ENCODE measurements at regions not wholly inside any gene's neighbourhood (a gene's known extent, or its start where the extent isn't known, plus 50 kb on each side); places are given as distances from the start of the nearest gene placed in this dataset.

GRCh38 chr16:79519448-79519847 is 81.1 kb downstream of the MAF start:
- dilution Hi-C loops (cut with MboI; ENCODE audit: extremely low pct_ligation_motif_present, low sequenced_read_pairs), result no loop called here
- Histone ChIP-seq H3K4me1 (ENCODE audit: control insufficient read depth, extremely low read depth, insufficient read depth, low read length) (no peaks in the 10 kb centered on the region), H3K9ac (ENCODE audit: control insufficient read depth, extremely low read depth, insufficient read depth, low read length) (no peak overlapping the region), H4K20me1 (ENCODE audit: control insufficient read depth, extremely low read depth, insufficient read depth, low read length) (no peaks in the 10 kb centered on the region), H3K9me3 (ENCODE audit: control insufficient read depth, low read depth, low read length) (no peaks in the 10 kb centered on the region), H3K27me3 (ENCODE audit: control insufficient read depth, extremely low read depth, insufficient read depth, low read length) (peaks cover 4% of the 10 kb centered on the region), H3K79me2 (ENCODE audit: control insufficient read depth, insufficient read depth, low read length) (no peaks in the 10 kb centered on the region), H3K27ac (ENCODE audit: control insufficient read depth, insufficient read depth, low read length) (no peak overlapping the region), H3K36me3 (ENCODE audit: control insufficient read depth in 2 of 2, extremely low read depth in 1 of 2, insufficient read depth in 2 of 2, low read length in 2 of 2) (no peaks in the 10 kb centered on the region), H3K9me1 (ENCODE audit: control insufficient read depth, extremely low read depth, insufficient read depth, low read length) (no peaks in the 10 kb centered on the region), H3K4me3 (ENCODE audit: control insufficient read depth in 2 of 3, extremely low read depth in 1 of 3, insufficient read depth in 2 of 3, low read depth in 1 of 3, low read length in 3 of 3) (no peak overlapping the region), H3K4me2 (ENCODE audit: control insufficient read depth, extremely low read depth, insufficient read depth, low read depth, low read length) (no peak overlapping the region), H2AFZ (ENCODE audit: control insufficient read depth, low read length) (no peak overlapping the region)
- DNase-seq (ENCODE audit: low read depth, low spot score), result no peak
- TF ChIP-seq CTCF (optimal IDR thresholded peaks at IDR 0.05 in 1 of 3, IDR thresholded peaks at IDR 0.05 in 1 of 3, conservative IDR thresholded peaks at IDR 0.05 in 1 of 3; ENCODE audit: extremely low read depth in 1 of 3, insufficient read depth in 2 of 3, low read length in 3 of 3) (no peak), EZH2 (IDR thresholded peaks at IDR 0.05; ENCODE audit: low read length) (no peak)
- FAIRE-seq, result no peak

- dilution Hi-C loops (cut with MboI; ENCODE audit: extremely low pct_ligation_motif_present, low sequenced_read_pairs), result no loop called here
- H2AFZ ChIP-seq (ENCODE audit: control insufficient read depth, low read length), result no peak overlapping the region
- H3K36me3 ChIP-seq (ENCODE audit: control insufficient read depth in 2 of 2, extremely low read depth in 1 of 2, insufficient read depth in 2 of 2, low read length in 2 of 2), result no peaks in the 10 kb centered on the region
- H3K9me3 ChIP-seq (ENCODE audit: control insufficient read depth, low read depth, low read length), result no peaks in the 10 kb centered on the region
- no peaks in the 10 kb centered on the region for H4K20me1 ChIP-seq (ENCODE audit: control insufficient read depth, extremely low read depth, insufficient read depth, low read length)
- no peak overlapping the region for H3K4me3 ChIP-seq (ENCODE audit: control insufficient read depth in 2 of 3, extremely low read depth in 1 of 3, insufficient read depth in 2 of 3, low read depth in 1 of 3, low read length in 3 of 3)
- no peak overlapping the region for H3K27ac ChIP-seq (ENCODE audit: control insufficient read depth, insufficient read depth, low read length)
- no peaks in the 10 kb centered on the region for H3K4me1 ChIP-seq (ENCODE audit: control insufficient read depth, extremely low read depth, insufficient read depth, low read length)
- no peak overlapping the region for H3K9ac ChIP-seq (ENCODE audit: control insufficient read depth, extremely low read depth, insufficient read depth, low read length)
- TF ChIP-seq EZH2 (IDR thresholded peaks at IDR 0.05; ENCODE audit: low read length) (no peak), CTCF (optimal IDR thresholded peaks at IDR 0.05 in 1 of 3, IDR thresholded peaks at IDR 0.05 in 1 of 3, conservative IDR thresholded peaks at IDR 0.05 in 1 of 3; ENCODE audit: extremely low read depth in 1 of 3, insufficient read depth in 2 of 3, low read length in 3 of 3) (no peak)
- DNase-seq (ENCODE audit: low read depth, low spot score) (no peak), FAIRE-seq (no peak)
- no peaks in the 10 kb centered on the region for H3K9me1 ChIP-seq (ENCODE audit: control insufficient read depth, extremely low read depth, insufficient read depth, low read length)
- peaks cover 7% of the 10 kb centered on the region for H3K27me3 ChIP-seq (ENCODE audit: control insufficient read depth, extremely low read depth, insufficient read depth, low read length)
- no peak overlapping the region for H3K4me2 ChIP-seq (ENCODE audit: control insufficient read depth, extremely low read depth, insufficient read depth, low read depth, low read length)
- H3K79me2 ChIP-seq (ENCODE audit: control insufficient read depth, insufficient read depth, low read length), result no peaks in the 10 kb centered on the region
Observed at GRCh38 chr16:79517156-79517555, 83.4 kb downstream of the MAF start.

All from keratinocyte (primary cell).